Medulla oblongata (tissue), 1 donor: ENCODE measurements at regions not wholly inside any gene's neighbourhood (a gene's known extent, or its start where the extent isn't known, plus 50 kb on each side); places are given as distances from the start of the nearest gene placed in this dataset.

Experiments
- DNase-seq: peaks from one replicate; pipeline ENCODE4 v3.0.0-alpha.2; 2015; ENCODE audit errors: extremely low spot score

DNA sequence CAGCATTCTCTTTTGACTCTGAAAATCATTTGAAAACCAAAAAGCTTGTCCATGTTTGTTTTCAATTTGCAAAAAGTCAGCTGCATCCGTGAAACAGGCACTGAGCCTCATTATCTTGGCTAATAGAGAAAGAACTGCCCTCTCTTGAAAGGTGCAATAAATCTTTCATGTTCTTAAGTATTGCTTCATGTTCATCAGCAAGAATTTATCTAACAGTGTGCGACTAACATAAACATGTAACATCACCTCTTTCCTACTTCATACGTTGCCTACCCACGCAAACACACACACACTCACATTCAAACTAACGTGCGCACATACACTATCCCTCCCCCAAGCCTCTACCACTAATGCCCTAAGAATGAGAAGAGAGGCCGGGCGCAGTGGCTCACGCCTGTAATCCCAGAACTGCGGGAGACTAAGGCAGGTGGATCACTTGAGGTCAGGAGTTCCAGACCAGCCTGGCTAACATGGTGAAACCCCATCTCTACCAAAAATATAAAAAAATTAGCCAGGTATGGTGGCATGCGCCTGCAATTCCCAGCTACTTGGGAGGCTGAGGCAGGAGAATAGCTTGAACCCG, 629.7 kb upstream of the ZNF608 start:
- DNase-seq: no peak

DNA sequence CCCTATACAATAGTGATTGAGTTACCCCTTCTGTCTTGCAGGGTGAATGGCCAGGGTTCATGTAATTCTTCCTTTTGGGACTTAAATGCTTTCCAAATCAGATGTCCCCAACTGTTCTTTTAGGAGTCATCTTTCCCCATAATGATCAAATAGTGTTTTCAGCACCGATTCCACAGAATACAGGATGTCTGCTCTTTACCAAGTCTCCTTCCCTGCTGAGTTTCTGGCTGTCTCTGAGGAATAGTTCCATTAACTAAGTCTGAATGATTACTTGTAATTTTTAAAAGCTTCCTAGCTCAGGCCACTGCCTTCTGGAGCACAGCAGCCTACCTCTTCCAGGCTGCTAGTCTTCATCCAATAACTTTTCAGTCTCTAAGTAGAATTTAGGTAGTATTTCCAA, 630.7 kb upstream of the ZNF608 start:
- DNase-seq: no peak

DNA sequence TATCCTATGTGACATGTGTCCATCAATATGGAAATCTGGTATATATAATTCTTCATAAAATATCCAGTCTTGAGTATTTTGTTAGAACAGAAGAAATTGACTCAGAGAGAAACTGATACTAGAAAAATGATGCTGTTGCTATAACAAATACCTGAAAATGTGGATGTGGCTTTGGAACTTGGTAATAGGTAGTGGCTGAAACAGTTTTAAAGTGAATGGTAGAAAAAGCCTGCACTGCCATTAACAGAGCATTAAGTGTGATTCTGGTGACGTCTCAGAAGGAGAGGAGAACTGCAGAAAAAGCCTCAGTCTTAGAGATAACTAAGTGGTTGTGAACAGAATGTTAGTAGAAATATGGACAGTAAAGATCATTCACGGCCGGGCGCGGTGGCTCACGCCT, 634.9 kb upstream of the ZNF608 start:
- DNase-seq: no peak

DNA sequence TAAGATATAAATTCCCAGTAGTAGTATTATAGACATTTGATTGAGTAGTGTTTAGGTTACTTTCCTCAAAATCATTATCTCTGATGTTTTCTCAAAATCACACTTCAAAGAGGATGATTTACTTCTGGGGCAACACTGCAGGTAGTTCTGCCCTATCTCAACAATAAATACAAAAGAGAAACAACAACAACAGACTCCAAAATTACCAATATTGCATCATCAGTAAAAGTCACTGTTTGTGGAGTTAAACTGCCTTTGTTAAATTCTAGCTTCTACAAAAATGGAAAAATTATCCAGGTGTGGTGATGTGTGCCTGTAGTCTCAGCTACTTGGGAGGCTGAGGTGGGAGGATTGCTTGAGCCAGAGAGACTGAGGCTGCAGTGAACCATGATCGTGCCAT, 637.6 kb upstream of the ZNF608 start:
- no peak for DNase-seq

DNA sequence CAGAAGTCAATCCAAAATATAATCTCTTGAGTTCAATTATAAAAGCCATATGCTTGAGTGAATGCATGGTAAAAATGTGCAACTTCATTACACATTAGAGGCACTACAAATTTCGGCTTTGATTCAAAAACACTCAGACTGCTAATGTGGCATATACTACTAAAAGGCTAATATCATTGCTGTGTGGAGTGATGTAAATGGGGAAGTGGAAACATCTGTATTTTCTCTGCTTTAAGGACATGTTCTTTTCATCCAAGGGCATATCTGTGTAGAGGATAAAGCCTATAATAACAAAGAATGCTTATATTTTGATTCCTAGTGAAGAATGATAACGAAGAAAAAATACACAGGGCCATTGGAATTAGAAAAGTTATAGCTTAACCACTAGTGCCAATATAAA, 643.9 kb upstream of the ZNF608 start:
- DNase-seq: no peak

DNA sequence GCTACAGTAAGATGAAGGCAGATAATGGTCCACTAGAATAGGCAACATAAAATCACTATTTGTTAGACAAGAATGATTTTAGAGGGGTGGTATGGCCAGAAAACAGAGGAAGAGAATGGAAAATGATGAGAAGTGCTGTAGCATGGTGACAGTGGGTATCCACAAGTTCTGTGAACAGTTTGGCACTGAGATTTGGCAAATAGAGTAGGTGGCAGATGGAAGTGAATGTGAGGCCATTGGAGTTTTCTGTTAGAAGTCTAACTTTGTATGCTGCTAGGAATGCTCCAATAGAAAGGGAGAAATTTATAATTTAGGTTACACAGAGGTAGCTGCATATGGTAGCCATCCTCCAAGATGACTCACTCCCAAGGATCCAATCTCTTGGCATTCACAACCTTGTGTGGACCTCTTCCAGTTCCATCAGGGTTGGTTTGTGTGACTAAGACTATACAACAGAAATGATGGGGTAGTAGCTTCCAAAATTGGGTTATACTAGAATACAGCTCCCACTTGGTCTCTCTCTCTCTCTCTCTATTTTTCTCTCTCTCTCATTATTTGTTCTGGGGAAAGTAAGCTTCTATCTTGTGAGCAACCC, 646.9 kb upstream of the ZNF608 start:
- no peak for DNase-seq

DNA sequence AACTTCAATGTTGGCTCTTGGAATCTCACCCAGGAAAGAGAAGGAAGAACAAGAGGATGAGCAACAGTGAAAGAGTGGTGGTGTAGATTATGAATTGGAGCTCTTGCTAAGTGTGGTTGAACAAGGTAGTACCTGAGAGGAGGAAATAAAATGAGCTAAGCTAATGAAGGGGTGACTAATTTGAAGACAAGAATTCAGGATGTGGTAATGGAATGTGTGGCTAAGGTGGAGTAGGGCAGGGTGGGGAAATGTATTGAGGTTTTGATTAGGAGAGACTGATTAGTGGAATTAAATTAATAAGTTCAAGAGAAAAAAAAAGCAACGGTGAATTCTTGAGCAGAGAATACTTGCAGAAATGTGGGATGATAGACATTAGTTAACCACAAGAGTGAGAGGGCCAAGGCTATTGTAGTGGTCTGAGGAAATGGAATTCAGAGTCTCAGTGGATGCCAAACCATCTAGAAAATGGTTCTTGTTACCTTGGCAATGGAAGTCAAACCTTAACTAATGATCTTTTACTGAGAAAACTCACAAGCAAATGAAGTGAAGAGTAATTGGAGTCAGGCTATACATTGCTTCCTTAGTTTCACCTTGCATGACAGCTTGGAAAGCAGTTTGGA, 648.3 kb upstream of the ZNF608 start:
- DNase-seq: no peak

DNA sequence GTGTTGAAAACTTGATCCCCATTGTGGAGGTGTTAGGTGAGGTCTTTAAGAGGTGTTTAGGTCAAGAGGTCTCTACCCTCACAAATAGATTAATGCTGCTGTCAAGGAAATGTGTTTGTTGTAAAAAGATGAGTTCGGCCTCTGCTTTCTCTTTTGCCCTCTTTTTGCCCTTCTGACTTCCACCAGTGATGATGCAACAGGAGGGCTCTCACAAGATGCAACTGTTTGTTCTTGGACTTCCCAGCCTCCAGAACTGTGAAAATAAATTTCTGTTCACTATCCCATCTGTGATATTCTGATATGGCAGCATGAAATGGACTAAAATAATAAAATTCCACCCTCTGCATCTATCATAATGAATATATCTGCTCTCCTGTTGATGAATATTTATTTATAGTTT, 650.0 kb upstream of the ZNF608 start:
- DNase-seq: no peak

DNA sequence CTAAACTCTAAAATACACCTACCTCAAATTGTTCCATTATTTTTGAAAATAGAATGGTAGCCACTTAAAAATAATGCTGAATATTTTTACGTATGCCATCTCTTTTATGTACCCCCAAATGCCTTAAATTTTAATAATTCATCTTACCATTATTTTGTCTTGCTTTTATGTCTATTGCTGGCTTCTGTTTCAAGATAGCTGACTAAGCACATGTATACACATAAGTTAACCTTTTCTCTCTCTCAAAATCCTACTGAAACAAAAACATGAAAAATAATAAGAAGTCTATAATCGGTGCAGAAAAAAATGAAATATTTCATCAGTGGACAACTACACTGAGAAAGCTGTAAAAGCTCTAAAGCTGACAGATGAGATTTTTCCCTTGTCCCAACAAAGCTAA, 652.0 kb upstream of the ZNF608 start:
- DNase-seq: no peak

DNA sequence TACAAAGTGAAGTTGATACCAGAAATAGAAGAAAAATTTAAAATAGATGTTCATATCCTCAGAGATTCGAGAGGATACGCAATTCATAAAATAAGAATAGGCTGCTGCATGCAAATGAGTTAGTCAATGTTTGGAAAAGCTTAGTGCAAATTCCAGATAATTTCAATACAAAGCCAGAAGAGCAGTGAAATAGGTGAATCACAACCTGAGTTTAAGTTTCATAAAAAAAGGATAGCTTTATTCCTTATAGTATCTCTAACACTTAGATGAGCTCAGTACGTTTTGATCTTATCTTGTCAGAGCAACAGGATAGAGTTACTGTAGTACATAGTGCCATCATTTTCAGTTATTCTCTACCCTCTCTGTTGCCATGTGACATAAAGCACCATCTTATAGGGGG, 653.4 kb upstream of the ZNF608 start:
- DNase-seq: no peak

DNA sequence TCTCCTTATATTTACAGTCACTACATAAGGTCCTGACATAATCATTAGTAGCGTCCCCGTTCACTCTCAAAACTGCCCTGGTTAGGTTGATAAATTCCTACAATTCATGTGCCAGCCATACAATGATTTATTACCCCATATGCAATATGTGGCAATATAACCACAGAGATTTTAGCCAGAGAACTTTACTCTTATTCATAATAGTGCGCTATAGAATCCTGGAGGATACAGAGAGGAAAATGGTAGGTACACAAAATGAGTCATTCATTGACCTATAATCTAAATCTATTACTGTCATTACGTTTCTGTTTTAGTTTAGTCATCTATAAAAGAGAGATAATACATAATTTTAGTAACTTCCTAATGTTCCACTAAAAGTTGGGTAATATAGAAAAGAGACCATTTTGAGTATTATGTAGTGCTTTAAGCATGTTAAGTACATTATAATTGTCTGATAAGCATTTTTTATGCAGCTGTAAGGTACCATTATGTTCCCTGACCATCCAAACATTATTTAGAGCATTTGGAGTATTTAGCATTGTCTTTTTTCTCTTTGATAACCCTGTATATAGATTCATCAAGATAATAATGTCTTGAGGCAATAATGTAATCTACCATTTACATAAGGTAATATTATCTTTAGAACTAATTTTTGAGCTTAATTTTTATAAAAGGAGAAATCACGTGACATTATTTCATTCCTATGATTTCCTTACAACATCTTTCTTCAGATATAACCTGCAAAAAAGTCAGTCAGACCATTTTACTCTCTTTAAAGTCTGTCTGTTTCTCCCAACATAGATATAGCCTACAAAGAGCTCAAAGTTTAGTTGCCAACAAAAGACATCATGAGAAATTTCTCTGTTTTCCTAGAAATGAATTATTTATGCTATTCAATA, 655.5 kb upstream of the ZNF608 start:
- DNase-seq: no peak

DNA sequence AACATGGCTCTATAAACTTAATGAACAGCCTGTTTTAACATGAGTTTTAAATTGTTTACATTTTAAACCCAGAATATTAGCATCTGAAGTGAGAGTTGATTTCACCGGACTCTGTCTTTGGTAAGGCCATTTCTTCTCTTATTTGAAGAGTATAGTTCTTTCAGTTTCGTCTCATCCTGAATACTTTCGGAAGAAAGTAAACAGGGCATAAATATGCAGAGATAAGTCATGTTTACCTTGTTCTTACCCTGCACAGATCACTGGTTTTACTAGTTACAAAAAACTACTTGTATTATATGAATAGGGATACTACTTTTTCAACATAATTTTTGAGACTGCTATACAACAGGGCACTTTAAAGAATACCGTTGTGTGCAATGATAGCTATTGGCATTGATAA, 656.3 kb upstream of the ZNF608 start:
- no peak for DNase-seq

DNA sequence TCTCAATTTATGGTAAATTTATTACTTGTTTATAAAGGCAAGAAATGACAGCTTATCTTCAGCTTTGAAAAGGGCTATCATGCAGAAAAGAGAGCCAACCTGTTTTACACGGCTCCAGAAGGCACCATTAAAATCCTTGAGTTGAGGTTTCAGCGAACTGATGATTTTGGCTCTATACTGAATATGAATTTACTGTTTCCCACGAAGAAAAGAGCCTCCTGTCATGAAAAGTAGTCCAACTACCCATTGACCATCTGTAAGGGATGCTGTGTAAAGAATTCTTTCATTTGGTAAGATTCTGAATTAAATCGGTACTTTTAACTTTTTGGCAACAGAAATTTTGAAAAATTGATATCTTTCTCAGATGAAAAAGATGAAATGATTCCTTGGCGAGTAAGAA, 657.6 kb upstream of the ZNF608 start:
- DNase-seq: no peak

DNA sequence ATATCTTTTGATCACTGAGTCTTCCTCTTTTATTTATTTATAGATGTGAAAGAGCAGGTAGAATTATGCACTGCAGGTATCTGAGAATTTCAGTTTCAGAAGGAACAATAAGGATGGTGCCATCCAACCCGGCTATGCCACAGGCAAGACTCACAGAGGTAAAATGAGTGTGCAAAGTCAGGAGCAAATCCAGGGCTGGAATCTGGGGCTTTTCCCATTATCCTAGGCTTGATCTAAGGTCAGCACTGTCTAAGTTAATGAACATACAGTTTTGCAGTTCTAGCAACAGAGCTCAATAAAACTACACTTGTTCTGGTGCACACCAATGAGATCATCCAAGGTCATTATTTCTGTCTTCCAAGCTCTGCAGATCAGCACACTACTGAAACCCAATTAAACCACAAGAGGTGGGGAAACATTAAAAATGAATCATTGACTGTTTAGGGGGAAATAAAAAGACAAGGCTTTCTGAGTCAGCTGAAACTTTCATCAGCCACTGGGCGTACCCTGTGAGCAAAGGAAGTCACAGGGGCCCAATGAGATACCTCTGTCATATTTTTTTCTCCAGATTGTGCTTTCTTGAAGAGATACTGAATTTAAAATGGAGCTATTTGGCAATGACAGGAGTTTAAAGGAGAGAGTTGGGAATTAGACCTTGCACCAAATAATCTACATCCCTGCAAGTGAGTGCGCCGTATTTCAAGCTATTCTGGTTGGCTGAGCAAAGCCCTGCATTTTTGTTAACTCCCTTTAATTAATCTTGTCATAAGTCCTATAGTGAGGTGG, 662.2 kb upstream of the ZNF608 start:
- peak; percentile 36 for DNase-seq

DNA sequence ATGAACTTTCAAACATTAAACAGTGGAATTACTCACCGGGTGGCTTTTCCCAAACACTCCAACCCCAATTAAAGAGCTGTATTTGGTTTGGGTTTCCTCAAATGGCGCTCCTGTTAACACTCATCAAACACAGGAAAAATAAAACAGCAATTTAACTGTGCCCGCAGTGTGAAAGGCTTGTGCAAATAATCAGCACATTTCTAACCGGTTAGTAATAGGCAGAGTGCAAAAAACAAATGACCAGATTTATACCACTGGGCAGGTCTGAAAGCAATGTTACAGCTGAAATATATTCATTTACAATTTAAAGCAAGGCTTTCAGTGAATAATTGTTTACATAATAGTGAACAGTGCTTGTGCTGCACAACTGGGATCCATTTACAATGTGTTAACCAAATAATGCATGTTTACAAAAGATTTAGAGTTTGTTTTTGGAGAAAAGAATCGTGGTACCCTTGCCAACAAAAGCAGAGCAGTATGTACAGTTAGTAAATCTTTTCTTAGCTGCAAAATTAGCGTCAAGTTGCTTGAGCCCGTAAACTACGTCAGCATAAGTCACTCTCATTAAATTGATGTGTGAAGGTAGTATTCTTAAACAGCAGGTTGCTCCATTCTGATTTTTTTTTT, 662.9 kb upstream of the ZNF608 start:
- DNase-seq: peak; percentile 40

DNA sequence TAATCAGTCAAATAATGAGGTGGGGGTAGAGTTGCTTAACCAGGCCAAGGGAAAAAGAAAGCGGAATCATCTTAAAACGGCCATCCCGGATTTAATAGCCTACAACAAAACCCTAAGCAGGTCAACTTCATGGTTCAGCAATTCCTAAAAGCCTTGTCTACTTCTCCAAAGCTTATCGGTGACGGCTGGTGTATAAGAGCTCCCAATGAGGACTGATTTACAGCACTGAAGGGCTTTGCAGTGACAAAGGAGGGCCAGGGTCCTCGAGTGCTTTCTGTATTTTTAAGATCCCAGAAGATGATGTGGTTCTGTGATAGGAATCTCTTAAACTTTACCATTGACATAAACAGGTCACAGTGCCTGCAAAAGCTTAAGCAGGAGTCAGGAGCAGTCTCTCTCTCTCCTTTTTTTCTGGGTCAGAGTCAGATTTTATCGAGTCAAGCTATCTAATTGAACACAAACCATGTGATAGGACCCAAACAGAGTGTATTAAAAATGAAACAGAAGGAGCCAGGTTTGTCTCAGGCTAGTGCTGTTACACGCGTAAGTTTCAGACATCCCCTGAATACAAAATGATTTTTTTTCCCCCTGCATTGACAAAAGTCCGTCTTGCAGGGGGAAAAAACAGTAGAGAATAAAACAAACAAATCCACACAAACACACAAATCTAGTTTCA, 663.6 kb upstream of the ZNF608 start:
- peak; percentile 52 for DNase-seq

DNA sequence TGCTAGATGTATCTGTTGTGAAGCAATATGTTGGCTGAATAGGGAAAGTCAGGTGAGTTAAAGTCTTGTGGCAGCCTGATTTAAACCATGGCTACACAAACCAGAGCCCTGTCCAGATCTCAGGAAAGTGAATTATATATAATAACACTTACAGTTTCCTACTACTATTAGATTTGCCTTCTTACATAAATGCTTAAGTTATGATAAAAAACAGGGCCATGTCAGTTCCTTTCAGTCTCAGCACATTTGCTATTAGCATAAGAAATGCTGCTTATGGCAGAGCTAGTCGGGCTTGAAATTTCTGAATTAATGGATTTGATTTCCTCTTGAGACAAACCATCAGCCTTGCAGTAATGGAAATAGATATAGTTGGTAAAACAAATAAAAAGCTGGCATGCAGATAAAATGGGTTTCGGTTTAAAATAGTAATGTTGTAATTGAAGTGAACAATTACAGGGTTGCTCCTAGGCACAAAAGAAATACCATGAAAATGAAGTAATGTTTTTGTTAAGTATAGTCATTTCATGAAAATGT, 664.2 kb upstream of the ZNF608 start:
- peak; percentile 56 for DNase-seq

DNA sequence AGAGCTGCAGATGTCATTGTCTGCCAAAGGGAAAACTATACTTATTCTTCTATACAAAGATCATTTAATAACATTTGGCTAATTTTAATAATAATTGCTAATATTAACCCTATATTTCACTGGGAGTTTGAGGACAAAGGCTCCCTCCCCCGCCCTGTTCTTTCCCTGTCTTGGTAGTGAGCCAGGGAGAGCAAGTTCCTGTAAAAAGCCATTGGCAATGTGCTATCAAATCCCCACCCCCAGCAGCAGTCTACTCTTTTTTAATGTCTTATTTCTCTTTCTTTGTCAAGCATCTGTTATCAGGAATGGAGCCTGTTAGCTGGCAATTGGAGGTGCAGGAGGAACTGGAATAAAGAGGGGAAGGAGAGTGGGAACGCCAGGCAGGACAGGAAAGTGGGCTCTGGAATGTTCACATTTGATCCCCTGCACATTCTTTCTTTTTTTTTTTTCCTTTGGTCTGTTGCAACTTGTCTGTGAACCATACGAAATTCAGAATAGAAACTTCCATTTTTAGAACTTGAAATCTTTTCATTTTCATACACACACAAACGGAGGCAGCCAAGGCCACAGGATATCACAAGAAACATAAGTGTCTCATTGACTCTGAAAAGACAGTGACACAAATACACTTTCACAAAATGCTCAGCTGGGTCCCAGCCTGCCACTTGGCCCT, 664.8 kb upstream of the ZNF608 start:
- no peak for DNase-seq

DNA sequence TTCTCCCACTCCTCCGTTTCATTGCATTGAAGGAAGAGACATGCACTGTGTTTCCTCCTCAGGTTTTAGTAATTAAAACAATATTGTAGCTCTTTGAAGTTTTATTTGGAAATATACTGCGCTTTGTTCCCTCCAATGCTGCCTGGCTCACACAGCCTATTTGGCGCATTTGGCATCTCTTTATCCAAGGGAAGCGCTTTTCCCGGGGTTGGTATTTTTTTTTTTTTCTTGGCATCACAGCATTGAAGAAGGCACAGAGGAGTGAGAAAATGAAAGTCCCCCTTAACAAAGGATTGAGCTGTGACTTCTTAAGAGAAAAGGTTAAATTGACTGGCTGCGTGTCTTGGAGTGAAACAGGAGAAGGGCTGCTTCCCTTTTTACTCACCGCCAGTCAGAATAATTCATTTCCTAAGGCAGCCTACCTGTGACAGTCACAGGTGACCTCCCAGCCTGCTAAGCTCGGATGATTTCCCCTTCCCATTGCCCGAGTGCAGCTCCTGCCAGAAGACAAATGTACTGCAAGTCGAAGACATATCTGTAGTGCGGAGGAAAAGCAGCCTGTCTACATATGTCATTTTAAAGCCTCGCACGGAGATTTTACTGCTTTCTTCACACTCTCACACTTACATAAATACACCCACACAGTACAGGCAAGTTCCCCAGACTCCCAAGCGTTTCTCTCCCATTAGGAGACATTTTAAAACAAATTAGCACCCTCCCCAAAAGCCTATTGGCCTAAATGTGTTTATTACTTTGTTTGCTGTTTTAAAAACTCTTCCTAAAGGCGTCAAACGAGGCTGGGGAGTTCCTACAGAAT, 665.5 kb upstream of the ZNF608 start:
- DNase-seq: peak; percentile 75
